A673 (cell line): ENCODE measurements at regions not wholly inside any gene's neighbourhood (a gene's known extent, or its start where the extent isn't known, plus 50 kb on each side); places are given as distances from the start of the nearest gene placed in this dataset.

Experiments
- BruUV-seq: library from RNA; stranded (reverse); fragments of 400-500 nt; replicated peaks from 2 replicates; lab custom pipeline; 2021; lab: Mats Ljungman, UMichigan
- CTCF ChIA-PET: fragments of 300-600 bp; sonication (Branson Sonifier 250); formaldehyde crosslinking; loops from one replicate; lab custom pipeline; 2022; ENCODE audit warnings: antibody characterized with exemption; lab: Charles Lee
- POLR2A ChIA-PET: fragments of 300-600 bp; sonication (Branson Sonifier 250); formaldehyde crosslinking; loops from one replicate; lab custom pipeline; 2022; ENCODE audit warnings: antibody characterized with exemption; ENCODE audit not compliant: low non-redundant PET; lab: Charles Lee
- DNase-seq: peaks from one replicate; pipeline ENCODE4 v3.0.0-alpha.2; 2015; ENCODE audit warnings: low spot score
- H3K27ac ChIP-seq: fragments of 200-600 bp; sonication (generic); 2 replicates; pipeline ENCODE4 v1.5.1; 2016; ENCODE audit warnings: mixed run types, low read depth, mild to moderate bottlenecking, mixed read lengths, antibody characterized with exemption, low read length; ENCODE audit not compliant: poor library complexity, severe bottlenecking
- H3K27me3 ChIP-seq: fragments of 200-600 bp; sonication (generic); replicated peaks from 2 replicates; pipeline ENCODE4 v1.6.1; 2017; ENCODE audit warnings: mixed run types, low read depth, mild to moderate bottlenecking, mixed read lengths, antibody characterized with exemption, low read length; ENCODE audit not compliant: insufficient read depth, poor library complexity
- H3K36me3 ChIP-seq: fragments of 200-600 bp; sonication (generic); 2 replicates; pipeline ENCODE4 v1.6.1; 2016; ENCODE audit warnings: mixed run types, mild to moderate bottlenecking, mixed read lengths, antibody characterized with exemption, low read length; ENCODE audit not compliant: insufficient read depth, poor library complexity, severe bottlenecking
- H3K4me1 ChIP-seq: fragments of 200-600 bp; sonication (generic); 2 replicates; pipeline ENCODE4 v1.6.1; 2017; ENCODE audit warnings: mixed run types, mild to moderate bottlenecking, mixed read lengths, antibody characterized with exemption, low read length; ENCODE audit not compliant: insufficient read depth, poor library complexity, severe bottlenecking
- H3K4me3 ChIP-seq: fragments of 200-600 bp; sonication (generic); 2 replicates; pipeline ENCODE4 v1.5.1; 2016; ENCODE audit warnings: low read depth, mixed run types, mild to moderate bottlenecking, mixed read lengths, low read length; ENCODE audit not compliant: poor library complexity, severe bottlenecking
- H3K9me3 ChIP-seq: fragments of 200-600 bp; sonication (generic); 2 replicates; pipeline ENCODE4 v1.6.1; 2016; ENCODE audit warnings: mixed run types, low read depth, mild to moderate bottlenecking, mixed read lengths, antibody characterized with exemption, low read length; ENCODE audit not compliant: poor library complexity, severe bottlenecking
- EZH2 ChIP-seq: fragments of 200-600 bp; sonication (generic); IDR thresholded peaks from 2 replicates; pipeline ENCODE4 v1.6.1; 2017; ENCODE audit warnings: borderline replicate concordance, low read depth, mild to moderate bottlenecking, mixed read lengths, antibody characterized with exemption, low read length; ENCODE audit not compliant: poor library complexity, severe bottlenecking
- intact Hi-C: fragments of 100-400 bp; cut with micrococcal nuclease; formaldehyde crosslinking; loops from one replicate; pipeline ENCODE4 v1.10.0; 2022; ENCODE audit not compliant: unreplicated experiment
- TF ChIP-seq, protein P1 (sequence below): fragments of 300-800, 200-600 bp; sonication (generic); conservative IDR thresholded peaks from 2 replicates; pipeline ENCODE4 v1.5.1; 2017; ENCODE audit warnings: low read depth, mild to moderate bottlenecking, antibody characterized with exemption, low read length, moderate library complexity, mixed read lengths

- CTCF ChIA-PET = no interaction called here
- Histone ChIP-seq H3K27ac (no peak overlapping the region), H3K9me3 (no peaks in the 10 kb centered on the region), H3K36me3 (no peaks in the 10 kb centered on the region), H3K4me1 (peaks cover 7% of the 10 kb centered on the region), H3K4me3 (no peak overlapping the region), H3K27me3 (no peaks in the 10 kb centered on the region)
- TF ChIP-seq, protein P1, sequence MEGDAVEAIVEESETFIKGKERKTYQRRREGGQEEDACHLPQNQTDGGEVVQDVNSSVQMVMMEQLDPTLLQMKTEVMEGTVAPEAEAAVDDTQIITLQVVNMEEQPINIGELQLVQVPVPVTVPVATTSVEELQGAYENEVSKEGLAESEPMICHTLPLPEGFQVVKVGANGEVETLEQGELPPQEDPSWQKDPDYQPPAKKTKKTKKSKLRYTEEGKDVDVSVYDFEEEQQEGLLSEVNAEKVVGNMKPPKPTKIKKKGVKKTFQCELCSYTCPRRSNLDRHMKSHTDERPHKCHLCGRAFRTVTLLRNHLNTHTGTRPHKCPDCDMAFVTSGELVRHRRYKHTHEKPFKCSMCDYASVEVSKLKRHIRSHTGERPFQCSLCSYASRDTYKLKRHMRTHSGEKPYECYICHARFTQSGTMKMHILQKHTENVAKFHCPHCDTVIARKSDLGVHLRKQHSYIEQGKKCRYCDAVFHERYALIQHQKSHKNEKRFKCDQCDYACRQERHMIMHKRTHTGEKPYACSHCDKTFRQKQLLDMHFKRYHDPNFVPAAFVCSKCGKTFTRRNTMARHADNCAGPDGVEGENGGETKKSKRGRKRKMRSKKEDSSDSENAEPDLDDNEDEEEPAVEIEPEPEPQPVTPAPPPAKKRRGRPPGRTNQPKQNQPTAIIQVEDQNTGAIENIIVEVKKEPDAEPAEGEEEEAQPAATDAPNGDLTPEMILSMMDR = no peak
- TF ChIP-seq EZH2 = no peak
- BruUV-seq = no TSS peak
- intact Hi-C loops = no loop called here
- POLR2A ChIA-PET = no interaction called here
- DNase-seq = no peak
These were observed 598.6 kb downstream of the SLC4A3 start for GRCh38 chr2:220226076-220226475.

DNA sequence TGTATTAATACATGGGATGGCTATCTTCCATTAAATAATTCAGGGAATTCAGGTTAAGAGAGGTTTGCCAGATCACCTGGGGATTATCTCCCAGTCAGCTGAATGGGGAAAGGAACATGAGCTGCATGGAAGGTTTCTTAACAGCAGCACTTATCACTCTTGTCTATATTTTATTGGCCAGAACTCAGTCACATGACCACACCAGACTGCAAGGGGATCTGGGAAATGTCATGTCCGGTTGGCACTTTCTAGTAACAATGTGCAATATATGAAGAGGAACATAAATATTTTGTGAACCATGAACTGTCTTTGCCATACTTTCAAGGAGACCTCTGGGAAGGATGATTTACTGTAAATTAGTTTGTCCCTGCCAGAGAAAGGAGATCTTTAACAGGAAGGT, 599.1 kb downstream of the SLC4A3 start:
- ChIA-PET POLR2A (no interaction called here), CTCF (no interaction called here)
- Histone ChIP-seq H3K9me3 (no peaks in the 10 kb centered on the region), H3K4me3 (no peak overlapping the region), H3K4me1 (peaks cover 7% of the 10 kb centered on the region), H3K27me3 (no peaks in the 10 kb centered on the region), H3K27ac (no peak overlapping the region), H3K36me3 (no peaks in the 10 kb centered on the region)
- no TSS peak for BruUV-seq
- TF ChIP-seq, protein P1 = no peak
- no peak for TF ChIP-seq EZH2
- no peak for DNase-seq
- intact Hi-C loops = no loop called here

- Histone ChIP-seq H3K4me1 (peaks cover 7% of the 10 kb centered on the region), H3K27ac (no peak overlapping the region), H3K27me3 (no peaks in the 10 kb centered on the region), H3K9me3 (no peaks in the 10 kb centered on the region), H3K36me3 (no peaks in the 10 kb centered on the region), H3K4me3 (no peak overlapping the region)
- no peak for TF ChIP-seq EZH2
- TF ChIP-seq, protein P1 = no peak
- intact Hi-C loops = no loop called here
- ChIA-PET POLR2A (no interaction called here), CTCF (no interaction called here)
- no peak for DNase-seq
- no TSS peak for BruUV-seq
These were observed 600.0 kb downstream of the SLC4A3 start for GRCh38 chr2:220227266-220227920.
